ENCODE measurements at regions not wholly inside any gene's neighbourhood (a gene's known extent, or its start where the extent isn't known, plus 50 kb on each side); places are given as distances from the start of the nearest gene placed in this dataset.

DNA sequence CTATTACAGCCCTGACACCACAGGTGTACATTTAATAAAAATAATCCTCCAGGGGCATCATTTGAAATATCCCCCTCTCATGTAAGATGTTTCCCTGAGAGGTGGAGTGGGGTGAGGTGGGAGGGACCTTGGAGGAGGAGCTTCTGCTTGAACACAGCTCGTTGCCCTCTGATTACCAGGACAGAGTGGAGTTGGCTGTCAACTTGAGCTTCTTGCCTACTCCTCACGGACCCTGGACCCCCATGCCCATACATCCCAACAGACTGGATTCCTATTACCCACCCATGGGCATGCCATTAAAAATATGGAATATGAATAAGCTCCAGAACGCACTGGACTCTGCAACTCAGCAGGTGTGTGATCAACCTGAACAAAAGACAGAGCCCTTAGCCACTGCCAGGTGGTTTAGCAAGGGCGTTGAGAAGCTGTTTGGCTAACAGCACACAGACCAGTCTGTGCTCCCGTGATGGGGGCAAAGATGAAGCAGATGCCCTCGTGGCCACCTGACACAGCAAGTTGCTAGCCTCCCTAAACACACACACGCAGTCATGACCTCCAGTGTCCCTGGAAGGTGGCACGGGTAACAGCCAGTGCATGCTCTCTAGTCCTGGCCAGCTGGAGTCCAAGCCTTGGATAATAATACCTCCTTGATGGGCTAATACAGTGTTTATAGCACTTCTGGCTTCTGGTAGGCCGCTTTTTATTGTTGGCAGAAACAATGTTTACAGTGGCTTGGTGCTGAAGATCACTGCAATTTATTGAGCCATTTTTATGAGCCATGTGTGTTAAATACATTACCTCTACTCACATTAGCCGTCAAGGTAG is 155.0 kb downstream of the TOMM20 start:
- no peaks in the 10 kb centered on the region; the same call in 1 of the 2 replicates for H3K27me3 Mint-ChIP-seq (ENCODE audit: insufficient read depth)
- TF ChIP-seq, protein P1, sequence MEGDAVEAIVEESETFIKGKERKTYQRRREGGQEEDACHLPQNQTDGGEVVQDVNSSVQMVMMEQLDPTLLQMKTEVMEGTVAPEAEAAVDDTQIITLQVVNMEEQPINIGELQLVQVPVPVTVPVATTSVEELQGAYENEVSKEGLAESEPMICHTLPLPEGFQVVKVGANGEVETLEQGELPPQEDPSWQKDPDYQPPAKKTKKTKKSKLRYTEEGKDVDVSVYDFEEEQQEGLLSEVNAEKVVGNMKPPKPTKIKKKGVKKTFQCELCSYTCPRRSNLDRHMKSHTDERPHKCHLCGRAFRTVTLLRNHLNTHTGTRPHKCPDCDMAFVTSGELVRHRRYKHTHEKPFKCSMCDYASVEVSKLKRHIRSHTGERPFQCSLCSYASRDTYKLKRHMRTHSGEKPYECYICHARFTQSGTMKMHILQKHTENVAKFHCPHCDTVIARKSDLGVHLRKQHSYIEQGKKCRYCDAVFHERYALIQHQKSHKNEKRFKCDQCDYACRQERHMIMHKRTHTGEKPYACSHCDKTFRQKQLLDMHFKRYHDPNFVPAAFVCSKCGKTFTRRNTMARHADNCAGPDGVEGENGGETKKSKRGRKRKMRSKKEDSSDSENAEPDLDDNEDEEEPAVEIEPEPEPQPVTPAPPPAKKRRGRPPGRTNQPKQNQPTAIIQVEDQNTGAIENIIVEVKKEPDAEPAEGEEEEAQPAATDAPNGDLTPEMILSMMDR (IDR thresholded peaks at IDR 0.05) = no peak
- no peak overlapping the region for H3K27ac Mint-ChIP-seq
- peaks cover 84% of the 10 kb centered on the region for H3K4me1 Mint-ChIP-seq (ENCODE audit: low read depth)
- no peak overlapping the region for H3K4me3 Mint-ChIP-seq
- no peaks in the 10 kb centered on the region for H3K9me3 Mint-ChIP-seq
- peaks cover 8% of the 10 kb centered on the region; the same call in 1 of the 2 replicates for H3K36me3 Mint-ChIP-seq (ENCODE audit: low read depth)
- no peak for DNase-seq

DNA sequence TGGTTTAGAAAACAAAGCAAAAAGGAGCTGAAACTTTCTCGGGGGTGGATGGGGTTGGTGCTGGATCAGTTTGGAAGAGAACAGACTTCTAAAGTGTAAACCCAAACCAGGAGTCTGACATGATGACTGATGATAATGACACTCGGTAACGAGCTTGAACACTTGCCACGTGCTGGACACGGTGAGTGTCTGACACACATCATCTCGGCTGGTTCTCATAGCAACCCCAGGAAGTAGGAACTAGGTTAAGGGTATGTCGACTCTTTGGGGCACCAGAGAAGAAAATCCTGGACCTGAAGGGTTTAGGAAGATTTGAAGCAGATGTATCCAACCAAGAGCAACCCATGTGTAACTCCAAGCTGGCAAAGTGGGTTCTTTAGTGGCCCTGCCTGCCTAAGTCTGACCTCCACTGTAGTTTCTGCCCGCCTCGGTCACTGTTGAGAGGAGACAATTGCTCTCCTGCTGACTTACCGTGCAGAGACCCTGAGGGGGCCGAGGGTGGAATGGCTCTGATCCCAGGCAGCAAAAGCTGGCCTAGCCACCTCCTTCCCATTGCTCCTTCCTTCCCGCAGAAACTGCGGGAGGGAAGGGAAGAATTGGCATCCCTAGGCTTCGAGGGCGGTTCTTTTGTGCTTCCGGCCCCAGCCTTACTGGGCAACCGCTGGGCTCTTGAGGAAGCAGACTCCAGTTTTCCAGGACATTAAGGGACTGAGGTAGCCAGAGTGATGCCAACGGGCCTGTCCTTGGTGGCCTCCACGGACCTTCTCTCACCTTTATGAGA is 156.0 kb downstream of the TOMM20 start:
- Mint-ChIP-seq H3K27ac (no peak overlapping the region), H3K27me3 (ENCODE audit: insufficient read depth) (no peaks in the 10 kb centered on the region; the same call in 1 of the 2 replicates), H3K36me3 (ENCODE audit: low read depth) (peaks cover 8% of the 10 kb centered on the region; the same call in 1 of the 2 replicates), H3K4me3 (no peak overlapping the region), H3K9me3 (no peaks in the 10 kb centered on the region), H3K4me1 (ENCODE audit: low read depth) (peaks cover 76% of the 10 kb centered on the region)
- DNase-seq = no peak
- TF ChIP-seq, protein P1 (IDR thresholded peaks at IDR 0.05) = no peak

DNA sequence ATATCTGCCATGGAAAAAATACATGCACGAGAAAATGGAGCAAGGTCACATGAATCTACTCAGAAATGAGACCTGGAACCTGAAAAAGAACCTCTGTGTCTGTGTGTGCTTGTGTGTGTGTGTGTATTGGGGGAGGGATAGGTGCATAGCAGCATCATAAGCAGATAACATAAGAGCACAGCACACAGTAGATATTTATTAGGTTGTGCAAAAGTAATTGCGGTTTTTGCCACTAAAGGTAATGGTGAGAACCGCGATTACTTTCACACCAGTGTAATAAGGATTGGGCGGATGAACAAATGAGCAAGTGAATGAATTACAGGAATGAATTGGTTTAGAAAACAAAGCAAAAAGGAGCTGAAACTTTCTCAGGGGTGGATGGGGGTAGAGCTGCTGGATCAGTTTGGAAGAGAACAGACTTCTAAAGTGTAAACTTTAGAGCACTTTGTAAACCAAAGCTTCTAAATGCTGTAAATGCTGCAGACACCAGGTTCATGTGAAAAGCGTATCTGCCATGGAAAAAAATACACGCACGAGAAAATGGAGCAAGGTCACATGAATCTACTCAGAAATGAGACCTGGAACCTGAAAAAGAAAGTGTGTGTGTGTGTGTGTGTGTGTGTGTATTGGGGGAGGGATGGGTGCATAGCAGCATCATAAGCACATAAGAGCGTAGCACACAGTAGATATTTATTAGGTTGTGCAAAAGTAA is 156.9 kb downstream of the TOMM20 start:
- no peak for DNase-seq
- TF ChIP-seq, protein P1 (IDR thresholded peaks at IDR 0.05) = no peak
- H3K27ac Mint-ChIP-seq = peak overlapping the region; percentile 97
- H3K27me3 Mint-ChIP-seq (ENCODE audit: insufficient read depth) = no peaks in the 10 kb centered on the region; the same call in 1 of the 2 replicates
- H3K4me1 Mint-ChIP-seq (ENCODE audit: low read depth) = peaks cover 69% of the 10 kb centered on the region
- H3K4me3 Mint-ChIP-seq = no peak overlapping the region
- H3K36me3 Mint-ChIP-seq (ENCODE audit: low read depth) = peaks cover 8% of the 10 kb centered on the region; the same call in 1 of the 2 replicates
- H3K9me3 Mint-ChIP-seq = no peaks in the 10 kb centered on the region

DNA sequence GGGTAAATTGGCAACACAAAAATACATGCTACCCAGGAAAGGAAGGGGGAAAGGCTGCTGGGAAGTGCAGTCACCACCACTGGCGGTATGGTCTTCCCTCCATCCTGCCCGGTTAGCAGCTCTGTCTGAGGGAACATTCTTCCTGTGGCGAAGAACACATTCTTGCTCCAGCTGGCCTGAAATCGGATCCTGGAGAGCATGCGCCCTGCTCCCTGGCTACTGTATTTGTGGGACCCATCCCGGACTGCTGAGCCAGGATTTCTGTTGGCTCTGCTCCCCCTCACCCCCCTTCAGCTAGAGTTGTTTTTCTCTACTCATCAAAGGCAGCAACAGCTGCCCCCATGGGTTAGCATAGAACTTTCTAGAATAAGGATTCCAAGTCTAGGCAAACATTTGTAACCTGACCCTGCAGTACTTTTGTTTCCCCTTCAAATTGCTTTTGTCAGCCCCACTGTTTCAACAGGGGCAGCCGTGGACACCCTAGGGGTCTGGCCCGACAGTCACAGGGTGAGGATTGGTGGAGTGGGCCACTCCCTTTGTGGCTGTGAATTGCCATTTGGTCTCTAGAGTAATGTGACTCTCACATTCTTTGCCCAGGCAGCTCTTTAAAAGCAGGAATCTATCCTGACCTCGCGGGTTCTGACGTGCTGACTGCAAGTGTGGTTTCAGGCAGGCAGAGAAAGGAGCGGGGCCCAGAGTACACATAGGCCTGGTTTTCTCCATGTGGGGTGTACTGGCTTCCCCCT is 157.7 kb downstream of the TOMM20 start:
- Mint-ChIP-seq H3K36me3 (ENCODE audit: low read depth) (peaks cover 8% of the 10 kb centered on the region; the same call in 1 of the 2 replicates), H3K27ac (peak overlapping the region; percentile 97), H3K9me3 (no peaks in the 10 kb centered on the region), H3K4me1 (ENCODE audit: low read depth) (peaks cover 66% of the 10 kb centered on the region), H3K4me3 (peak overlapping the region; percentile 80), H3K27me3 (ENCODE audit: insufficient read depth) (no peaks in the 10 kb centered on the region)
- peak; percentile 88 for DNase-seq
- TF ChIP-seq, protein P1 (IDR thresholded peaks at IDR 0.05) = no peak; the same call in 1 of the 2 replicates

DNA sequence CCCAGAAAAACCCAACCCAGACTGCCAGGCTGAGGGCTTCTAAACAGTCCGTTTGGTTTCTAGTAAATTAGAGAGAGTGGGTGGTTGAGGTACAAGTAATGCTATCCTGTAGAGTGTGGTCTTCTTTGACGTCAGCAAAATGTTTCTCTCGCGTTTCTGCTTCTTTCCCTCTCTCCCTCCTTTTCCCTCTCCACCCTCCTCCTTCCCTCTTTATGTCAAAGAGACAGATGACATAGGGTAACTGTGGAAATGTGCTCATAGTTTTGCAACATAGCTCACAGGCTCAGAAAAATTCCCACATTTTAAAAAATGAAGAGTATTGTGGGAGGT is 158.3 kb downstream of the TOMM20 start:
- TF ChIP-seq, protein P1 (IDR thresholded peaks at IDR 0.05) = no peak; the same call in 1 of the 2 replicates
- DNase-seq = no peak
- Mint-ChIP-seq H3K9me3 (no peaks in the 10 kb centered on the region), H3K4me1 (ENCODE audit: low read depth) (peaks cover 62% of the 10 kb centered on the region), H3K27me3 (ENCODE audit: insufficient read depth) (no peaks in the 10 kb centered on the region; the same call in 1 of the 2 replicates), H3K27ac (peak overlapping the region; percentile 97), H3K4me3 (peak overlapping the region; percentile 80), H3K36me3 (ENCODE audit: low read depth) (peaks cover 3% of the 10 kb centered on the region; the same call in 1 of the 2 replicates)
